ENCODE measurements at regions not wholly inside any gene's neighbourhood (a gene's known extent, or its start where the extent isn't known, plus 50 kb on each side); places are given as distances from the start of the nearest gene placed in this dataset.

- H3K36me3 ChIP-seq (replicated peaks; ENCODE audit: insufficient read depth, low read length), result no peaks in the 10 kb centered on the region
- DNase-seq, result no peak
- no peaks in the 10 kb centered on the region for H4K20me1 ChIP-seq (ENCODE audit: insufficient read depth, low read length)
- no peak overlapping the region for H2AFZ ChIP-seq (ENCODE audit: low read length)
- H3K27ac ChIP-seq (ENCODE audit: low read length), result no peak overlapping the region
- H3K4me1 ChIP-seq (ENCODE audit: low read length), result no peaks in the 10 kb centered on the region
- no peaks in the 10 kb centered on the region for H3F3A ChIP-seq (ENCODE audit: insufficient read depth, low read length)
- H3K4me2 ChIP-seq (ENCODE audit: low read depth, low read length), result no peak overlapping the region
- no peak overlapping the region for H3K4me3 ChIP-seq (ENCODE audit: low read length)
- TF ChIP-seq EZH2 (optimal IDR thresholded peaks at IDR 0.05; ENCODE audit: low read depth, low read length), result no peak
- no peak for TF ChIP-seq EZH2phosphoT487 (IDR thresholded peaks at IDR 0.05; ENCODE audit: low read length)
- no peak for TF ChIP-seq CTCF (IDR thresholded peaks at IDR 0.05; ENCODE audit: low read length)
- H3K9ac ChIP-seq (ENCODE audit: low read length), result no peak overlapping the region
- H3K27me3 ChIP-seq (replicated peaks; ENCODE audit: insufficient read depth, low read length), result no peaks in the 10 kb centered on the region
- H3K9me3 ChIP-seq (replicated peaks; ENCODE audit: insufficient read depth, low read length), result no peaks in the 10 kb centered on the region
- no peaks in the 10 kb centered on the region for H3K79me2 ChIP-seq (ENCODE audit: low read length)
- no peaks in the 10 kb centered on the region for H3K9me2 ChIP-seq (replicated peaks; ENCODE audit: insufficient read depth, low read length)
These were observed 447.0 kb upstream of the EDIL3 start for GRCh38 chr5:84831701-84832100.

- Histone ChIP-seq H3K27ac (ENCODE audit: low read length) (no peak overlapping the region), H3K9me3 (replicated peaks; ENCODE audit: insufficient read depth, low read length) (no peaks in the 10 kb centered on the region), H3K79me2 (ENCODE audit: low read length) (no peaks in the 10 kb centered on the region), H3K36me3 (replicated peaks; ENCODE audit: insufficient read depth, low read length) (no peaks in the 10 kb centered on the region), H3K4me1 (ENCODE audit: low read length) (no peaks in the 10 kb centered on the region), H3K9me2 (replicated peaks; ENCODE audit: insufficient read depth, low read length) (no peaks in the 10 kb centered on the region), H3K27me3 (replicated peaks; ENCODE audit: insufficient read depth, low read length) (no peaks in the 10 kb centered on the region), H3K4me3 (ENCODE audit: low read length) (no peak overlapping the region), H4K20me1 (ENCODE audit: insufficient read depth, low read length) (no peaks in the 10 kb centered on the region), H2AFZ (ENCODE audit: low read length) (no peak overlapping the region), H3F3A (ENCODE audit: insufficient read depth, low read length) (no peaks in the 10 kb centered on the region), H3K4me2 (ENCODE audit: low read depth, low read length) (no peak overlapping the region), H3K9ac (ENCODE audit: low read length) (no peak overlapping the region)
- no peak for DNase-seq
- TF ChIP-seq EZH2phosphoT487 (IDR thresholded peaks at IDR 0.05; ENCODE audit: low read length) (no peak), EZH2 (optimal IDR thresholded peaks at IDR 0.05; ENCODE audit: low read depth, low read length) (no peak), CTCF (IDR thresholded peaks at IDR 0.05; ENCODE audit: low read length) (no peak)
These were observed 445.6 kb upstream of the EDIL3 start for GRCh38 chr5:84830265-84830664.

- no peaks in the 10 kb centered on the region for H3K27me3 ChIP-seq (replicated peaks; ENCODE audit: insufficient read depth, low read length)
- no peaks in the 10 kb centered on the region for H3K36me3 ChIP-seq (replicated peaks; ENCODE audit: insufficient read depth, low read length)
- no peaks in the 10 kb centered on the region for H3F3A ChIP-seq (ENCODE audit: insufficient read depth, low read length)
- H3K79me2 ChIP-seq (ENCODE audit: low read length), result no peaks in the 10 kb centered on the region
- no peaks in the 10 kb centered on the region for H3K9me2 ChIP-seq (replicated peaks; ENCODE audit: insufficient read depth, low read length)
- H4K20me1 ChIP-seq (ENCODE audit: insufficient read depth, low read length), result no peaks in the 10 kb centered on the region
- no peak overlapping the region for H3K9ac ChIP-seq (ENCODE audit: low read length)
- no peak overlapping the region for H3K4me3 ChIP-seq (ENCODE audit: low read length)
- no peaks in the 10 kb centered on the region for H3K9me3 ChIP-seq (replicated peaks; ENCODE audit: insufficient read depth, low read length)
- H2AFZ ChIP-seq (ENCODE audit: low read length), result no peak overlapping the region
- H3K27ac ChIP-seq (ENCODE audit: low read length), result no peak overlapping the region
- TF ChIP-seq EZH2phosphoT487 (IDR thresholded peaks at IDR 0.05; ENCODE audit: low read length), result no peak
- TF ChIP-seq EZH2 (optimal IDR thresholded peaks at IDR 0.05; ENCODE audit: low read depth, low read length), result no peak
- TF ChIP-seq CTCF (IDR thresholded peaks at IDR 0.05; ENCODE audit: low read length), result no peak
- no peaks in the 10 kb centered on the region for H3K4me1 ChIP-seq (ENCODE audit: low read length)
- no peak for DNase-seq
- no peak overlapping the region for H3K4me2 ChIP-seq (ENCODE audit: low read depth, low read length)
These were observed 440.9 kb upstream of the EDIL3 start for GRCh38 chr5:84825606-84826005.
